Upper lobe of left lung (tissue), 6 donors: ENCODE measurements at regions not wholly inside any gene's neighbourhood (a gene's known extent, or its start where the extent isn't known, plus 50 kb on each side); places are given as distances from the start of the nearest gene placed in this dataset.

Source experiments
- ATAC-seq, 2 donors: fragments of 200-7000 bp; cut with Tn5 transposase; one replicate each; pipeline ENCODE4 v1.9.1; 2022; ENCODE audit warnings: mild to moderate bottlenecking in 2 of 2, moderate library complexity in 2 of 2; ENCODE audit not compliant: low FRiP score in 2 of 2
- DNase-seq, 2 donors: peaks; one replicate each; pipeline ENCODE4 v3.0.0-alpha.2; 2019 to 2020
- H3K27ac ChIP-seq, 4 donors: fragments of 200-600 bp; sonication (generic); one replicate each; pipeline ENCODE4 v1.5.1; 2016 to 2019
- H3K27me3 ChIP-seq, 4 donors: fragments of 200-600 bp; sonication (generic); one replicate each; pipeline ENCODE4 v1.5.1; 2017 to 2019
- H3K36me3 ChIP-seq, 4 donors: fragments of 200-600 bp; sonication (generic); one replicate each; pipeline ENCODE4 v1.5.1; 2016 to 2019
- H3K4me1 ChIP-seq, 4 donors: fragments of 200-600 bp; sonication (generic); one replicate each; pipeline ENCODE4 v1.5.1; 2018 to 2019
- H3K4me3 ChIP-seq, 4 donors: fragments of 200-600 bp; sonication (generic); one replicate each; pipeline ENCODE4 v1.5.1; 2017 to 2019; ENCODE audit warnings: mild to moderate bottlenecking in 2 of 4, moderate library complexity in 1 of 4
- H3K9me3 ChIP-seq, 4 donors: fragments of 200-600 bp; sonication (generic); one replicate each; pipeline ENCODE4 v1.5.1; 2018 to 2019
- CTCF ChIP-seq, 6 experiments: fragments of 450-650 bp in 4 of 6; fragments of 200-600 bp in 2 of 6; sonication (generic) in 2 of 6; IDR thresholded peaks; one replicate each; pipeline ENCODE4 v1.5.1; 2016 to 2019; ENCODE audit warnings: antibody characterized with exemption in 6 of 6
- EP300 ChIP-seq, 4 donors: sonication (generic); formaldehyde crosslinking; IDR thresholded peaks; one replicate each; pipeline ENCODE4 v1.5.1; 2017; ENCODE audit warnings: antibody characterized with exemption in 4 of 4, control low read depth in 2 of 4
- POLR2A ChIP-seq, 4 donors: fragments of 450-650 bp; IDR thresholded peaks; one replicate each; pipeline ENCODE4 v1.5.1; 2016 to 2017; ENCODE audit warnings: antibody characterized with exemption in 4 of 4, mild to moderate bottlenecking in 2 of 4
- POLR2AphosphoS5 ChIP-seq, 2 donors: sonication (generic); formaldehyde crosslinking; IDR thresholded peaks; one replicate each; pipeline ENCODE4 v1.5.1; 2017; ENCODE audit warnings: antibody characterized with exemption in 2 of 2
- WGBS, 2 donors: methylation state at CpG; one replicate each; pipeline ENCODE4 v1.1.5; 2017 to 2018; 5-methylcytosine and 5-hydroxymethylcytosine counted together
- donor health status: DM: no; HTN: no; CAD: no; lungs with moderate emphysema.
- donor health status: DM: no; HTN: yes; CAD: no; lungs with severe emphysema.

- TF ChIP-seq POLR2AphosphoS5 (IDR thresholded peaks at IDR 0.05) = peak in 1 of 2 donors; percentile 16
- TF ChIP-seq CTCF (IDR thresholded peaks at IDR 0.05) = no peak
- no peak for TF ChIP-seq POLR2A (IDR thresholded peaks at IDR 0.05)
- no peak for TF ChIP-seq EP300 (IDR thresholded peaks at IDR 0.05)
- 57 to 75% methylated on average over 3 of the region's 3 CpGs for WGBS, 2 donors
- no peak for ATAC-seq
- Histone ChIP-seq H3K4me1 (peaks cover 0 to 7% (median 6%) of the 10 kb centered on the region in 4 donors), H3K27ac (peak overlapping the region in 1 of 4 donors; percentile 27), H3K36me3 (no peaks in the 10 kb centered on the region), H3K27me3 (no peaks in the 10 kb centered on the region), H3K4me3 (no peak overlapping the region), H3K9me3 (no peaks in the 10 kb centered on the region)
- DNase-seq = no peak
Measured at GRCh38 chr7:45246339-45246738, 88.7 kb downstream of the RAMP3 start.

- Histone ChIP-seq H3K4me3 (no peak overlapping the region), H3K36me3 (no peaks in the 10 kb centered on the region), H3K4me1 (peaks cover 0 to 7% (median 1%) of the 10 kb centered on the region in 4 donors), H3K9me3 (no peaks in the 10 kb centered on the region), H3K27ac (no peak overlapping the region), H3K27me3 (no peaks in the 10 kb centered on the region)
- no peak for ATAC-seq
- 45 to 65% methylated on average over 6 of the region's 6 CpGs for WGBS, 2 donors
- no peak for DNase-seq
- TF ChIP-seq POLR2A (IDR thresholded peaks at IDR 0.05) (no peak), EP300 (IDR thresholded peaks at IDR 0.05) (no peak), CTCF (IDR thresholded peaks at IDR 0.05) (no peak), POLR2AphosphoS5 (IDR thresholded peaks at IDR 0.05) (no peak)
Measured at GRCh38 chr7:45252248-45252647, 94.7 kb downstream of the RAMP3 start.

GRCh38 chr7:45252857-45253256, 95.3 kb downstream of the RAMP3 start:
- no peaks in the 10 kb centered on the region for H3K27me3 ChIP-seq

GRCh38 chr7:45253368-45253767, 95.8 kb downstream of the RAMP3 start:
- H3K27ac ChIP-seq = peak overlapping the region in 1 of 4 donors; percentile 64
- no peak for TF ChIP-seq CTCF (IDR thresholded peaks at IDR 0.05)
- no peak for TF ChIP-seq POLR2A (IDR thresholded peaks at IDR 0.05)
- TF ChIP-seq EP300 (IDR thresholded peaks at IDR 0.05) = no peak
- TF ChIP-seq POLR2AphosphoS5 (IDR thresholded peaks at IDR 0.05) = no peak
- no peak overlapping the region for H3K4me3 ChIP-seq
- no peak for DNase-seq
- H3K4me1 ChIP-seq = peaks cover 0 to 7% (median 1%) of the 10 kb centered on the region in 4 donors
- H3K9me3 ChIP-seq = no peaks in the 10 kb centered on the region
- no peaks in the 10 kb centered on the region for H3K36me3 ChIP-seq
- no peaks in the 10 kb centered on the region for H3K27me3 ChIP-seq
- peak in 1 of 2 donors; percentile 21 for ATAC-seq
- WGBS, 2 donors = 38 to 55% methylated on average over 1 of the region's 1 CpG

More at GRCh38 chr7:45252857-45253256, 95.3 kb downstream of the RAMP3 start:
- no peaks in the 10 kb centered on the region for H3K9me3 ChIP-seq
- DNase-seq (no peak), ATAC-seq (no peak)
- no peaks in the 10 kb centered on the region for H3K36me3 ChIP-seq
- TF ChIP-seq POLR2AphosphoS5 (IDR thresholded peaks at IDR 0.05) = no peak
- no peak for TF ChIP-seq CTCF (IDR thresholded peaks at IDR 0.05)
- TF ChIP-seq EP300 (IDR thresholded peaks at IDR 0.05) = no peak
- no peak for TF ChIP-seq POLR2A (IDR thresholded peaks at IDR 0.05)
- H3K27ac ChIP-seq = peak overlapping the region in 1 of 4 donors; percentile 64
- no peak overlapping the region for H3K4me3 ChIP-seq
- peaks cover 0 to 7% (median 1%) of the 10 kb centered on the region in 4 donors for H3K4me1 ChIP-seq

GRCh38 chr7:45255187-45255586, 97.6 kb downstream of the RAMP3 start:
- TF ChIP-seq POLR2AphosphoS5 (IDR thresholded peaks at IDR 0.05) = no peak
- TF ChIP-seq POLR2A (IDR thresholded peaks at IDR 0.05) = no peak
- TF ChIP-seq EP300 (IDR thresholded peaks at IDR 0.05) = no peak
- no peak for TF ChIP-seq CTCF (IDR thresholded peaks at IDR 0.05)
- no peak overlapping the region for H3K4me3 ChIP-seq
- no peaks in the 10 kb centered on the region for H3K27me3 ChIP-seq
- no peak for ATAC-seq
- WGBS, 2 donors = 90 to 92% methylated on average over 7 of the region's 7 CpGs
- no peaks in the 10 kb centered on the region for H3K36me3 ChIP-seq
- H3K27ac ChIP-seq = no peak overlapping the region
- peaks cover 0 to 11% (median 8%) of the 10 kb centered on the region in 4 donors for H3K4me1 ChIP-seq
- H3K9me3 ChIP-seq = no peaks in the 10 kb centered on the region
- DNase-seq = no peak
